Progenitor cell of endocrine pancreas (in vitro differentiated cells): ENCODE measurements at regions not wholly inside any gene's neighbourhood (a gene's known extent, or its start where the extent isn't known, plus 50 kb on each side); places are given as distances from the start of the nearest gene placed in this dataset.

Experiments
- DNase-seq: peaks from one replicate; pipeline ENCODE4 v3.0.0; 2021; ENCODE audit warnings: low spot score; ENCODE audit not compliant: unreplicated experiment
- H3K27ac Mint-ChIP-seq: 2 replicates; pipeline ENCODE4 v1.8.0; 2021; ENCODE audit warnings: mild to moderate bottlenecking, moderate library complexity, mixed read lengths
- H3K27me3 Mint-ChIP-seq: 2 replicates; pipeline ENCODE4 v1.8.0; 2021; ENCODE audit warnings: mixed read lengths
- H3K36me3 Mint-ChIP-seq: 2 replicates; pipeline ENCODE4 v1.8.0; 2022; ENCODE audit warnings: mixed read lengths; ENCODE audit not compliant: insufficient read depth
- H3K4me1 Mint-ChIP-seq: 2 replicates; pipeline ENCODE4 v1.8.0; 2021; ENCODE audit warnings: low read depth, mixed read lengths
- H3K4me3 Mint-ChIP-seq: 2 replicates; pipeline ENCODE4 v1.8.0; 2021; ENCODE audit warnings: low read depth, mild to moderate bottlenecking, moderate library complexity, mixed read lengths
- H3K9me3 Mint-ChIP-seq: 2 replicates; pipeline ENCODE4 v1.8.0; 2021; ENCODE audit warnings: low read depth, mixed read lengths
- CTCF ChIP-seq: fragments of 200-600 bp; sonication (generic); IDR thresholded peaks from one replicate; pipeline ENCODE4 v1.5.0; 2021; ENCODE audit warnings: antibody characterized with exemption, mild to moderate bottlenecking; ENCODE audit not compliant: unreplicated experiment

- DNase-seq, result no peak
- Mint-ChIP-seq H3K4me3 (no peak overlapping the region), H3K36me3 (no peaks in the 10 kb centered on the region), H3K4me1 (peaks cover 5% of the 10 kb centered on the region), H3K27ac (no peak overlapping the region), H3K9me3 (no peaks in the 10 kb centered on the region), H3K27me3 (peaks cover 27% of the 10 kb centered on the region)
- TF ChIP-seq CTCF, result no peak
Measured at GRCh38 chr20:23161968-23162696, 76.0 kb upstream of the CD93 start.

- Mint-ChIP-seq H3K27me3 (peaks cover 27% of the 10 kb centered on the region), H3K4me3 (no peak overlapping the region), H3K27ac (no peak overlapping the region), H3K36me3 (no peaks in the 10 kb centered on the region), H3K4me1 (peaks cover 5% of the 10 kb centered on the region), H3K9me3 (no peaks in the 10 kb centered on the region)
- TF ChIP-seq CTCF, result no peak
- DNase-seq, result no peak
Measured at GRCh38 chr20:23161244-23161891, 75.2 kb upstream of the CD93 start.

- Mint-ChIP-seq H3K27ac (no peak overlapping the region), H3K4me1 (peaks cover 7% of the 10 kb centered on the region), H3K36me3 (no peaks in the 10 kb centered on the region), H3K4me3 (no peak overlapping the region), H3K9me3 (no peaks in the 10 kb centered on the region), H3K27me3 (peaks cover 27% of the 10 kb centered on the region)
- DNase-seq, result no peak
- no peak for TF ChIP-seq CTCF
Measured at GRCh38 chr20:23160536-23161243, 74.6 kb upstream of the CD93 start.

DNA sequence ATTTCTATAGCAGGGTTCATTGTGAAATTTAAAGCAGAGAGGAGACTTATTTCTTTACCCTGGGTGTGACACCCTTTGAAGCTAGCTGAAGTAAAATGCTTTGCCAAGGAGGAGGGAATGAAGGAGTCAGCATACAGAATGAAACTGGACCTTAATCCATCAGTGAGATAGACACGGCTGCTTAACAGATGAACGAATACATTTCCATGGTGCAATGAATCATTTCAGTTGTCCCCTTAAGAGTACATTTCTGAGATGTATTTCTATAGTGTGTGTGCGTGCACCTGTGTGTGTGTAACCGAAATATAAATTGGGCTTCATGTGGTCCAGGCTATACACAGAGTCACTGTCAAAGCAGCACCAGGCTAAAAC lies 73.8 kb upstream of the CD93 start:
- Mint-ChIP-seq H3K4me1 (peaks cover 7% of the 10 kb centered on the region), H3K27me3 (peaks cover 20% of the 10 kb centered on the region), H3K4me3 (no peak overlapping the region), H3K27ac (no peak overlapping the region), H3K9me3 (no peaks in the 10 kb centered on the region), H3K36me3 (no peaks in the 10 kb centered on the region)
- no peak for TF ChIP-seq CTCF
- no peak for DNase-seq

GRCh38 chr20:23159256-23159946 lies 73.3 kb upstream of the CD93 start:
- no peak for DNase-seq
- Mint-ChIP-seq H3K4me3 (no peak overlapping the region), H3K9me3 (no peaks in the 10 kb centered on the region), H3K4me1 (peaks cover 8% of the 10 kb centered on the region), H3K27me3 (peaks cover 20% of the 10 kb centered on the region), H3K27ac (no peak overlapping the region), H3K36me3 (no peaks in the 10 kb centered on the region)
- TF ChIP-seq CTCF, result no peak
